ENCODE measurements at regions not wholly inside any gene's neighbourhood (a gene's known extent, or its start where the extent isn't known, plus 50 kb on each side); places are given as distances from the start of the nearest gene placed in this dataset.

DNA sequence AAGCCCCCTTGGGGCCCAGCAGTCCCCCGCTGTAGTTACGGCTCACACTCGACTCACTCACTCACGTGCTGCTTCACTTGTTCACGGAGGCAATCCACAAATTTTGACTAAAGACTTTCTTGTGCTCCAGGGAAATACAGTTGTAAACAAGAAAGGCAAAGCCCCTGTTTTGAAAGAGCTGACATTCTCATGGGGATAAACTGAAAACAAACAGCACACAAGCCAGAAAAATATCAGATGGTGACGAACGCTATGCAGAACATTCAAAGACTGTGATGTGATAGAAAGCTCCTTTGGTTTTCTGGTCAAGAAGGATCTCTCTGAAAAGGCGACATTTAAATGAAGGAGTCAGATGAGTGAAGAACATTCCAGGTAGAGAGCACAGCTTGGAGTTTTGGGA lies 385.3 kb upstream of the SMIM21 start:
- TF ChIP-seq, protein P1, sequence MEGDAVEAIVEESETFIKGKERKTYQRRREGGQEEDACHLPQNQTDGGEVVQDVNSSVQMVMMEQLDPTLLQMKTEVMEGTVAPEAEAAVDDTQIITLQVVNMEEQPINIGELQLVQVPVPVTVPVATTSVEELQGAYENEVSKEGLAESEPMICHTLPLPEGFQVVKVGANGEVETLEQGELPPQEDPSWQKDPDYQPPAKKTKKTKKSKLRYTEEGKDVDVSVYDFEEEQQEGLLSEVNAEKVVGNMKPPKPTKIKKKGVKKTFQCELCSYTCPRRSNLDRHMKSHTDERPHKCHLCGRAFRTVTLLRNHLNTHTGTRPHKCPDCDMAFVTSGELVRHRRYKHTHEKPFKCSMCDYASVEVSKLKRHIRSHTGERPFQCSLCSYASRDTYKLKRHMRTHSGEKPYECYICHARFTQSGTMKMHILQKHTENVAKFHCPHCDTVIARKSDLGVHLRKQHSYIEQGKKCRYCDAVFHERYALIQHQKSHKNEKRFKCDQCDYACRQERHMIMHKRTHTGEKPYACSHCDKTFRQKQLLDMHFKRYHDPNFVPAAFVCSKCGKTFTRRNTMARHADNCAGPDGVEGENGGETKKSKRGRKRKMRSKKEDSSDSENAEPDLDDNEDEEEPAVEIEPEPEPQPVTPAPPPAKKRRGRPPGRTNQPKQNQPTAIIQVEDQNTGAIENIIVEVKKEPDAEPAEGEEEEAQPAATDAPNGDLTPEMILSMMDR (IDR thresholded peaks at IDR 0.05; ENCODE audit: insufficient read depth, low read depth, low read length), result no peak
- TF ChIP-seq EZH2 (IDR thresholded peaks at IDR 0.05; ENCODE audit: insufficient read depth, low read length), result no peak

All from astrocyte (in vitro differentiated cells and primary cell).